ENCODE measurements at regions not wholly inside any gene's neighbourhood (a gene's known extent, or its start where the extent isn't known, plus 50 kb on each side); places are given as distances from the start of the nearest gene placed in this dataset.
A peak's percentile ranks its signal among the peaks of the same experiment; 100 is the strongest.

GRCh38 chr12:90515199-90516175 is 439.5 kb downstream of the CCER1 start:
- Histone ChIP-seq H3K4me3 (ENCODE audit: low read depth, low read length) (peak overlapping the region; percentile 34), H3K36me3 (ENCODE audit: insufficient read depth, low read length) (no peaks in the 10 kb centered on the region), H2AFZ (ENCODE audit: low read length, unreplicated experiment) (peak overlapping the region; percentile 62), H3K4me1 (ENCODE audit: control insufficient read depth, insufficient read depth, low read length, unreplicated experiment) (peaks cover 5% of the 10 kb centered on the region), H3K27ac (ENCODE audit: low read depth, low read length) (peak overlapping the region; percentile 43), H3K27me3 (ENCODE audit: insufficient read depth, low read length) (no peaks in the 10 kb centered on the region), H3K79me2 (ENCODE audit: control insufficient read depth, insufficient read depth, low read length, unreplicated experiment) (no peaks in the 10 kb centered on the region)

DNA sequence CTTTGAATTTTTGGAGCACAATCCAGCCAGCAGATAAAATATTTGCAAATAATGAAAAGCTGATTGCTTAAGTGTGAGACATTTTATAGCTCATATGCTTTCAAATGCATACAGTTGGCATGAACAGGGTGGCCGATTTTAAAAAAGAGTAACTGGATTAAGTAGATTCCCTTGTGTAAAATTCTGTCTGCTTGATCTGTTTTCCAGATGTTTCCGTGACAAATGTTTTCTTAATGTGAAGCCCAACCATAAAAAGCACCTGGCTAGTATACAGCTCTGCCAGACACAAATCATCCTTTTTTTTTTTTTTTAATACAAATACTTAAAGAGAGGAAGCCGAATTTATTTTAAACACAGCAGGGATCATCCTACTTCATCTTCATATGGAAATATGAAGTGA is 440.7 kb downstream of the CCER1 start:
- no peak overlapping the region for H3K4me3 ChIP-seq (ENCODE audit: low read depth, low read length)
- no peaks in the 10 kb centered on the region for H3K79me2 ChIP-seq (ENCODE audit: control insufficient read depth, insufficient read depth, low read length, unreplicated experiment)
- H3K36me3 ChIP-seq (ENCODE audit: insufficient read depth, low read length) = no peaks in the 10 kb centered on the region
- no peaks in the 10 kb centered on the region for H3K27me3 ChIP-seq (ENCODE audit: insufficient read depth, low read length)
- H3K4me1 ChIP-seq (ENCODE audit: control insufficient read depth, insufficient read depth, low read length, unreplicated experiment) = peaks cover 5% of the 10 kb centered on the region
- H2AFZ ChIP-seq (ENCODE audit: low read length, unreplicated experiment) = no peak overlapping the region
- H3K27ac ChIP-seq (ENCODE audit: low read depth, low read length) = no peak overlapping the region

DNA sequence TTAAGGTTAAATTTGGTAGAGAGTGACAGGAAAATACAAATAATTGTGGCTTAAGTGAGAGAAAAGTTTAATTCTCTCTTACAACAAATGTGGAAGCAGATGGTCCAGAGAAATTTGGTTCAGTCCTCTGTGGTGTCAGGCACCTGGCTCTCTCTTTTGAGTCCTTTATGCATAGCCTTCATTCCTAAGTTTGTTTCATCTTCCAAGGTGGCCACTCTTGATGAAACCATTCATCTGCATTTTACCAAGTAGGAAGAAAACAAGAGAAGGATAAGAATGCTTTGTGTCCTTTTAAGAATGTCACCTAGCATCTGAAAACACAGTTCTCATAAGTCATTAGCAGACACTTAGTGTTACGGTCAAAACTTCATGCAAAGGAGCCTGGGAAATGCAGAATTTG is 442.5 kb downstream of the CCER1 start:
- Histone ChIP-seq H3K27ac (ENCODE audit: low read depth, low read length) (no peak overlapping the region), H2AFZ (ENCODE audit: low read length, unreplicated experiment) (no peak overlapping the region), H3K36me3 (ENCODE audit: insufficient read depth, low read length) (no peaks in the 10 kb centered on the region), H3K4me1 (ENCODE audit: control insufficient read depth, insufficient read depth, low read length, unreplicated experiment) (peaks cover 5% of the 10 kb centered on the region), H3K4me3 (ENCODE audit: low read depth, low read length) (no peak overlapping the region), H3K79me2 (ENCODE audit: control insufficient read depth, insufficient read depth, low read length, unreplicated experiment) (no peaks in the 10 kb centered on the region), H3K27me3 (ENCODE audit: insufficient read depth, low read length) (no peaks in the 10 kb centered on the region)

- no peaks in the 10 kb centered on the region for H3K36me3 ChIP-seq (ENCODE audit: insufficient read depth, low read length)
- peak overlapping the region; percentile 17; the same call in 1 of the 2 replicates for H3K27ac ChIP-seq (ENCODE audit: low read depth, low read length)
- H2AFZ ChIP-seq (ENCODE audit: low read length, unreplicated experiment) = no peak overlapping the region
- H3K4me1 ChIP-seq (ENCODE audit: control insufficient read depth, insufficient read depth, low read length, unreplicated experiment) = peaks cover 5% of the 10 kb centered on the region
- no peaks in the 10 kb centered on the region for H3K79me2 ChIP-seq (ENCODE audit: control insufficient read depth, insufficient read depth, low read length, unreplicated experiment)
- H3K27me3 ChIP-seq (ENCODE audit: insufficient read depth, low read length) = no peaks in the 10 kb centered on the region
- no peak overlapping the region for H3K4me3 ChIP-seq (ENCODE audit: low read depth, low read length)
Observed at GRCh38 chr12:90510948-90511347, 444.0 kb downstream of the CCER1 start.

DNA sequence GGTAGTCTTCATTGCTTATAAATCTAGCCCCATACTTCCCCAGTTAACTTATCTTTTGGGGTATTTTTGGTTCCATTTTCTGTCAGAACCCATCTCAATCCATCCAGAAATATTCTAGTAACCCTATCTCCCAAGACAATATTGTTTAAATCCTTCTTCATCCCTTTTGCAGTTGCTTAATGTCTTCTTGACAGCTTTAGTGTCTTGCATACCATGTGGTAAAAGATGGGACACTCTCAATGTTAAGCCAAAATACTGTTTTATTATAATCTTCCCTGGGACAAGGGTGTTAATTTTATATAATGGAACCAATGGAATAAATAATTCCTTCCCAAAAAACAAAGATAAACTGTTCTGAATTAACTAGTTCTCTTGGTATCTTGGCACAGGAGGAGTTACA is 450.2 kb downstream of the CCER1 start:
- Histone ChIP-seq H3K27ac (ENCODE audit: low read depth, low read length) (no peak overlapping the region), H3K79me2 (ENCODE audit: control insufficient read depth, insufficient read depth, low read length, unreplicated experiment) (no peaks in the 10 kb centered on the region), H3K27me3 (ENCODE audit: insufficient read depth, low read length) (no peaks in the 10 kb centered on the region), H3K4me1 (ENCODE audit: control insufficient read depth, insufficient read depth, low read length, unreplicated experiment) (no peaks in the 10 kb centered on the region), H2AFZ (ENCODE audit: low read length, unreplicated experiment) (no peak overlapping the region), H3K36me3 (ENCODE audit: insufficient read depth, low read length) (no peaks in the 10 kb centered on the region), H3K4me3 (ENCODE audit: low read depth, low read length) (no peak overlapping the region)

DNA sequence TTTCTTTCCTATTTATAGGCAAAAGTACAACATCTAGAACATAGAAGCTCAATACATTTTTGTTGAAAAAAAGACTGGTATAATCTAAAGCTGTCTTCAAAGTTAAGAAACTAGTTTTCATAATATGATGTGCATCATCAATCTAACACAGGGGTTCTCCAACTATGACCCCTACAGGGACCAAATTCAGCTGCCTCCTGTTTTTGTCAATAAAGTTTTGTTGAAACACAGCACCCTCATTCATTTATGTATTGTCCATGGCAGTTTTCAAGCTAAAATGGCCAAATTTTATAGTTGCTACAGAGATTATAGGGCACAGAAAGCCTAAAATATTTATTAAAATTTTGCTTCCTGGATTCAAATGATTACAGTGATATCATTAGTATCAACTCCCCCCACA is 452.9 kb downstream of the CCER1 start:
- Histone ChIP-seq H3K4me3 (ENCODE audit: low read depth, low read length) (no peak overlapping the region), H3K79me2 (ENCODE audit: control insufficient read depth, insufficient read depth, low read length, unreplicated experiment) (no peaks in the 10 kb centered on the region), H3K27ac (ENCODE audit: low read depth, low read length) (no peak overlapping the region), H3K4me1 (ENCODE audit: control insufficient read depth, insufficient read depth, low read length, unreplicated experiment) (no peaks in the 10 kb centered on the region), H3K27me3 (ENCODE audit: insufficient read depth, low read length) (no peaks in the 10 kb centered on the region), H3K36me3 (ENCODE audit: insufficient read depth, low read length) (no peaks in the 10 kb centered on the region), H2AFZ (ENCODE audit: low read length, unreplicated experiment) (no peak overlapping the region)

- Histone ChIP-seq H3K36me3 (ENCODE audit: insufficient read depth, low read length) (no peaks in the 10 kb centered on the region), H3K27me3 (ENCODE audit: insufficient read depth, low read length) (no peaks in the 10 kb centered on the region), H3K27ac (ENCODE audit: low read depth, low read length) (no peak overlapping the region), H3K4me3 (ENCODE audit: low read depth, low read length) (no peak overlapping the region), H3K79me2 (ENCODE audit: control insufficient read depth, insufficient read depth, low read length, unreplicated experiment) (no peaks in the 10 kb centered on the region), H2AFZ (ENCODE audit: low read length, unreplicated experiment) (no peak overlapping the region), H3K4me1 (ENCODE audit: control insufficient read depth, insufficient read depth, low read length, unreplicated experiment) (no peaks in the 10 kb centered on the region)
Observed at GRCh38 chr12:90501412-90501811, 453.6 kb downstream of the CCER1 start.

- H3K27ac ChIP-seq (ENCODE audit: low read depth, low read length) = no peak overlapping the region
- H3K27me3 ChIP-seq (ENCODE audit: insufficient read depth, low read length) = no peaks in the 10 kb centered on the region
- H3K79me2 ChIP-seq (ENCODE audit: control insufficient read depth, insufficient read depth, low read length, unreplicated experiment) = no peaks in the 10 kb centered on the region
- no peak overlapping the region for H3K4me3 ChIP-seq (ENCODE audit: low read depth, low read length)
- no peaks in the 10 kb centered on the region for H3K36me3 ChIP-seq (ENCODE audit: insufficient read depth, low read length)
- no peaks in the 10 kb centered on the region for H3K4me1 ChIP-seq (ENCODE audit: control insufficient read depth, insufficient read depth, low read length, unreplicated experiment)
- no peak overlapping the region for H2AFZ ChIP-seq (ENCODE audit: low read length, unreplicated experiment)
Observed at GRCh38 chr12:90499795-90500194, 455.2 kb downstream of the CCER1 start.

DNA sequence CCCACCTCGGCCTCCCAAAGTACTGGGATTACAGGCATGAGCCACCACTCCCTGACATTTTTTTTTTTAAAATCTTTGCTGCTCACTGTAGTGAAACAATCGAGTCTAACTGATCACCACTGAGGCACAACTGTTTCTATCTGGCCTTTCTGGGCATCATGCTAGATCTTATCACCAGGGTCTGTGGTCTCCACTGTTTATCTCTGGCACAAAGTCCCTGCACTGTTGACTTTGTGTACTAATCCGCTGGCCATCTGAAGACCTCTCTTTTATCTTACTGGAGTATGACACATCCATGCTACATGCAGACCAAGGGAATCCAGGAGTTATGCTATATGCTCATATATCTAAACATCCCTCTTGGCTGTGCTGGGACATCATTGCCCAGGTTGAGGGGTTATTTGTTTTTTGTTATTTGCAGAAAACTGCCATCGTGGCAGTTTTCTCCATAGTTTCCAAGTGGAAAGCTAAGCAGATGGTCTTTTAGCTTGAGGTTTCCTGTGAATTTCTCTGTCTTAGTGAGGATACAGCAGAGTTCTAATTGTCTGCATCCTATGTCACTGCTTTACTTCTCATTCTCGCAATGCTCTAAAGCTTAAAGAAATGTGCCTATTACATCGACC is 456.9 kb downstream of the CCER1 start:
- Histone ChIP-seq H3K79me2 (ENCODE audit: control insufficient read depth, insufficient read depth, low read length, unreplicated experiment) (no peaks in the 10 kb centered on the region), H3K27me3 (ENCODE audit: insufficient read depth, low read length) (no peaks in the 10 kb centered on the region), H3K36me3 (ENCODE audit: insufficient read depth, low read length) (no peaks in the 10 kb centered on the region), H3K27ac (ENCODE audit: low read depth, low read length) (no peak overlapping the region), H3K4me1 (ENCODE audit: control insufficient read depth, insufficient read depth, low read length, unreplicated experiment) (no peaks in the 10 kb centered on the region), H3K4me3 (ENCODE audit: low read depth, low read length) (no peak overlapping the region), H2AFZ (ENCODE audit: low read length, unreplicated experiment) (no peak overlapping the region)

DNA sequence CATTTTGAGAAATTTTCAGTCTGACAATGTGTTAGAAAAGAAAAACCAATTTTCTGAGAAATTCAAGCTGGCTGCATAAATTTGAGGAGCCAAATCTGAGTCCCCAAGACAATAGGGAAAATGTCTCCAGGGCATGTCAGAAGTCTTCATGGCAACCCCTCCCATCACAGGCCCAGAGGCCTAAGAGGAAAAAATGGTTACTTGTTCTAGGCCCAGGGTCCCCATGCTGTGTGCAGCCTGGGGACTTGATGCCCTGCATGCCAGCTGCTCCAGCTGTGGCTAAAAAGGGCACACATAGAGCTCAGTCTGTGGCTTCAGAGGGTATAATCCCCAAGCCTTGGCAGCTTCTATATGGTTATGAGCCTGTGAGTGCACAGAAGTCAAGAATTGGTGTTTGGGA is 464.6 kb downstream of the CCER1 start:
- Histone ChIP-seq H3K4me1 (ENCODE audit: control insufficient read depth, insufficient read depth, low read length, unreplicated experiment) (no peaks in the 10 kb centered on the region), H3K36me3 (ENCODE audit: insufficient read depth, low read length) (no peaks in the 10 kb centered on the region)

DNA sequence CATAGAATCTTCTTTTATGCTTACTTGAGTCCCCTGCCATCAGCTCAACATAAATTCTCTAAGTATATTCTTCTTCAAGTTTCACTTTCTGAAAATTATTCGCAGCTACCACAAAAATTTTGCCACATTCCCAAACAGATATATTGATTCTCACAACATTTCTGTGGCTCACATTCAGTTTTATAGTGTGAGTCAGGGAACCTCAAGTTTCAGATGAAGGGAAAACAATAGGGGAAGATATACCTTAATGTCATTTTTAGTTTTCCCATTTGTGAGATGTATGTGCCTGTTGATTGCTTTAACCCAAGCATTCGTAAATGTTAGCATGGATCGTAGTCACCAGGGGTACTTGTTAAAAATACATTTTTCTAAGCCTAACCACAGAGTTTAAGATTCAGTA is 465.8 kb downstream of the CCER1 start:
- Histone ChIP-seq H3K4me3 (ENCODE audit: low read depth, low read length) (no peak overlapping the region), H3K27ac (ENCODE audit: low read depth, low read length) (no peak overlapping the region), H3K27me3 (ENCODE audit: insufficient read depth, low read length) (no peaks in the 10 kb centered on the region)

More for the DNA sequence above, 464.6 kb downstream of the CCER1 start:
- Histone ChIP-seq H3K27me3 (ENCODE audit: insufficient read depth, low read length) (no peaks in the 10 kb centered on the region), H3K27ac (ENCODE audit: low read depth, low read length) (no peak overlapping the region), H3K4me3 (ENCODE audit: low read depth, low read length) (no peak overlapping the region), H2AFZ (ENCODE audit: low read length, unreplicated experiment) (no peak overlapping the region), H3K79me2 (ENCODE audit: control insufficient read depth, insufficient read depth, low read length, unreplicated experiment) (no peaks in the 10 kb centered on the region)

More for the DNA sequence above, 465.8 kb downstream of the CCER1 start:
- Histone ChIP-seq H3K4me1 (ENCODE audit: control insufficient read depth, insufficient read depth, low read length, unreplicated experiment) (no peaks in the 10 kb centered on the region), H3K79me2 (ENCODE audit: control insufficient read depth, insufficient read depth, low read length, unreplicated experiment) (no peaks in the 10 kb centered on the region), H2AFZ (ENCODE audit: low read length, unreplicated experiment) (no peak overlapping the region), H3K36me3 (ENCODE audit: insufficient read depth, low read length) (no peaks in the 10 kb centered on the region)
